Naive thymus-derived CD8-positive, alpha-beta T cell (primary cell): ENCODE measurements at regions not wholly inside any gene's neighbourhood (a gene's known extent, or its start where the extent isn't known, plus 50 kb on each side); places are given as distances from the start of the nearest gene placed in this dataset.
"Not testable (repeated sequence)": the region's sequence is repeated elsewhere in the genome, so short reads cannot be mapped to it uniquely, and the experiment has no call there.

Experiments
- ATAC-seq, 2 donors: fragments of 150-1000 bp; cut with Tn5 transposase in 1 of 2; sonication (Bioruptor Pico), chemical (Tn5 transposase) in 1 of 2; 1 replicate in 1 of 2; 2 replicates in 1 of 2; pipeline ENCODE4 v1.10.0; 2021; ENCODE audit warnings: mild to moderate bottlenecking in 2 of 2, moderate library complexity in 2 of 2
- POLR2A ChIA-PET: fragments of 350-600 bp; sonication (Branson Sonifier 250); formaldehyde crosslinking; loops from one replicate; lab custom pipeline; 2021; ENCODE audit warnings: antibody characterized with exemption; lab: Charles Lee
- DNase-seq, 10 donors: peaks; one replicate each; pipeline versions ENCODE4 v3.0.0 to v3.0.0-alpha.2; 2020 to 2022
- H3K27ac Mint-ChIP-seq, 10 donors: one replicate each; pipeline ENCODE4 v1.8.0; 2020 to 2022; ENCODE audit warnings: mild to moderate bottlenecking in 10 of 10, mixed read lengths in 10 of 10, moderate library complexity in 4 of 10, inconsistent platforms in 1 of 10
- H3K27me3 Mint-ChIP-seq, 5 donors: one replicate each; pipeline ENCODE4 v1.8.0; 2021 to 2022; ENCODE audit warnings: mixed read lengths in 5 of 5
- H3K36me3 Mint-ChIP-seq, 3 donors: one replicate each; pipeline ENCODE4 v1.8.0; 2020 to 2022; ENCODE audit warnings: mixed read lengths in 3 of 3, mild to moderate bottlenecking in 2 of 3, inconsistent platforms in 1 of 3
- H3K4me1 Mint-ChIP-seq, 4 donors: one replicate each; pipeline ENCODE4 v1.8.0; 2021 to 2022; ENCODE audit warnings: mixed read lengths in 4 of 4
- H3K4me3 Mint-ChIP-seq, 10 donors: one replicate each; pipeline ENCODE4 v1.8.0; 2020 to 2022; ENCODE audit warnings: mild to moderate bottlenecking in 10 of 10, mixed read lengths in 10 of 10, moderate library complexity in 6 of 10, inconsistent platforms in 1 of 10
- H3K9me3 Mint-ChIP-seq, 9 donors: one replicate each; pipeline ENCODE4 v1.8.0; 2020 to 2022; ENCODE audit warnings: mixed read lengths in 9 of 9, mild to moderate bottlenecking in 3 of 9, inconsistent platforms in 1 of 9, moderate library complexity in 1 of 9

DNA sequence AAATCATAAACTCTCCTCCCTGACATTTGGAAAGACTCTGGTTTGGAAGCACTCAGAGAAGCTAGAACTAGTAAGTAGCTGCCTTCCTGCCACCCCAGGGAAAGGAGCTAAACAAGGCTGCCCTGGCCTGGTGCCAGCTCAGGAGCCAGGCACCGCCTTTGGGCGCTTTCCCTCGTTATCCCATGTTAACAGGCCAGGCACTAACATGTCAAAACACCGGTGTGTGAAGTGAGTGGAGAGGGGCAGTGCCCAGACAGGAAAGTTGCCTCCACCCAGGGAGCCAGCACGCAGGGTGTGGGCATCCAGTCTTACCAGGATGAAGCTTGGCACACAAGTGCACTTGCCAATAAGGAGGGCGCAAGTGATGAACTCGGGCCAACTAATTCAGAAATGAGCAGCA lies 346.8 kb downstream of the RRAGC start:
- H3K27ac Mint-ChIP-seq: no peak overlapping the region

DNA sequence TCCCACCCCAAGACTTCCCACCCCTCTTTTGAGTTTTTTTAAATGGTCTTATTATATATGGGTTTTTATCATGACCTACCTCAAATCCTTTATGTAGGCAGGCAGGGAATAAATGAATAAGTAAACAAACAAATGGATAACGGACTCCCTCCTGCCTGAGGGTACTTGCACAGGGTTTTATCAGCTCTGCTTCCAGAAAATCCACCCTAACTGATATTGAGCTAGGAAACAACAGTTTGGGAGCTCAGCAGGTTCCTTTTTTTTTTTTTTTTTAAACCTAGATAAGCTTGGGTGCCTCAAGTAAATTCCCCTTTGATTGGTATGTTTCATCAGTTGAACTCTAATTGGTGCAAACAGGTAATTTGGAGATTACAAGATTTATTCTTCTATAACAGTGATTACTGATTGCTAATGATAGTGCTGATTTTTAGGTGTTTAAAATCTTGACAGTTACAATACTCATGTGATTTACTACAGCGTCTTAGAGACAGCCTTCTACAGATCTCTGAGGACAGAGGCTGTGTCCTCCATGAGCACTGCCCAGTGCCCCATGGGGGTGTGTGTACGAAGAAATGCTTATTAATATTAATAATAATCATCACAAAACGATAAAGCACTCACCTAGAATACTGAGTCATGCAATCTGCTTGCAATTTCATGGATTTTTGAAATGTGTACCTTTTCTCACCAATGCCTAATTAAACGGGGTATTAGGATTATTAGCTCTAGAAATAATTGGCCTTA lies 347.4 kb downstream of the RRAGC start:
- POLR2A ChIA-PET: no interaction called here
- H3K36me3 Mint-ChIP-seq: no peaks in the 10 kb centered on the region
- DNase-seq: no peak

More for the DNA sequence above, 346.8 kb downstream of the RRAGC start:
- H3K4me1 Mint-ChIP-seq: peaks cover 0 to 2% (median 0%) of the 10 kb centered on the region in 4 donors
- DNase-seq: no peak
- no peaks in the 10 kb centered on the region for H3K9me3 Mint-ChIP-seq
- no peak for ATAC-seq
- POLR2A ChIA-PET: no interaction called here
- H3K27me3 Mint-ChIP-seq: peaks cover 11 to 49% (median 28%) of the 10 kb centered on the region in 5 donors
- H3K36me3 Mint-ChIP-seq: no peaks in the 10 kb centered on the region
- no peak overlapping the region for H3K4me3 Mint-ChIP-seq

DNA sequence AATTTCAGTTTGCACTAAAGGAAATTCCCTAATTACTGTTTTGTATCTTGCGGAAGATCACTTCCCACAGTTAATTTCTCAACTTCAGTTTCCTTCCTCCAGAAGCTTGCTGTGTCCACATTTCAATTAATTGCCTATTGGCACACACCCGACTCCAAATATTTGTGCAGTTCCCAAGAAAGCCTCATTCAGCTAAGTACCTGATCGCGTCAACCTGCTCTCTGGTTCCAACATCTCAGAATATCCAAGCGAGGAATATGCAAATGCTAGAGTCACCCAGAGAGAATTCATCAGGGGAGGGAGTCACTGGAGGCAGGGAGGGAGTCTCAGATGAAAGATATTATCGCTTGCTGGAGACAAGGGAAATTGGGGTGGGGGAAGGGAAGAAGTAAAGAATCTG lies 351.3 kb downstream of the RRAGC start:
- Mint-ChIP-seq H3K9me3 (no peaks in the 10 kb centered on the region), H3K4me3 (no peak overlapping the region), H3K27ac (no peak overlapping the region), H3K27me3 (peaks cover 23 to 73% (median 40%) of the 10 kb centered on the region in 5 donors), H3K4me1 (peaks cover 0 to 11% (median 3%) of the 10 kb centered on the region in 4 donors), H3K36me3 (no peaks in the 10 kb centered on the region)
- ATAC-seq (no peak), DNase-seq (no peak)
- POLR2A ChIA-PET: no interaction called here

More for the DNA sequence above, 347.4 kb downstream of the RRAGC start:
- no peak overlapping the region for H3K27ac Mint-ChIP-seq
- H3K4me3 Mint-ChIP-seq: no peak overlapping the region
- no peaks in the 10 kb centered on the region for H3K9me3 Mint-ChIP-seq
- peaks cover 11 to 44% (median 28%) of the 10 kb centered on the region in 5 donors for H3K27me3 Mint-ChIP-seq
- peaks cover 0 to 2% (median 0%) of the 10 kb centered on the region in 4 donors for H3K4me1 Mint-ChIP-seq
- no peak for ATAC-seq

DNA sequence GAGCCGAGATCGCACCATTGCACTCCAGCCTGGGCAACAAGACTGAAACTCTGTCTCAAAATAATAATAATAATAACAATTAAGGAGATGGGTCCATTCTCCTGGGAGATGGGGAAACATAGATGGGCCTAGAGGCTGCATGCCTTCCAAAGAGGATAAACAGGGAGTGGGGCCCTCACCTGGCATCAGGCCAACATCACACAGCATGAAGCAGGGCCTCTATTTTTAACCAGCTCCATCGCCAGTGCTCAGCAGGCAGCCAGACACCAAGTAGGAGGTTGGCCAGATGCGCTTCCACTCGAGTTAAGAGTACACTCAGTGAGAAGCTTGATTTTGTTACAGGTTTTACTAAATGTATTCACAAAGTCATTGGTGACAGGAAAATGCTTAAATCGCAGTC lies 352.0 kb downstream of the RRAGC start:
- Mint-ChIP-seq H3K36me3 (no peaks in the 10 kb centered on the region), H3K27ac (no peak overlapping the region), H3K4me1 (peaks cover 0 to 11% (median 3%) of the 10 kb centered on the region in 4 donors), H3K27me3 (peaks cover 23 to 79% (median 41%) of the 10 kb centered on the region in 5 donors), H3K4me3 (no peak overlapping the region), H3K9me3 (no peaks in the 10 kb centered on the region)
- ATAC-seq (no peak), DNase-seq (no peak)
- POLR2A ChIA-PET: no interaction called here

DNA sequence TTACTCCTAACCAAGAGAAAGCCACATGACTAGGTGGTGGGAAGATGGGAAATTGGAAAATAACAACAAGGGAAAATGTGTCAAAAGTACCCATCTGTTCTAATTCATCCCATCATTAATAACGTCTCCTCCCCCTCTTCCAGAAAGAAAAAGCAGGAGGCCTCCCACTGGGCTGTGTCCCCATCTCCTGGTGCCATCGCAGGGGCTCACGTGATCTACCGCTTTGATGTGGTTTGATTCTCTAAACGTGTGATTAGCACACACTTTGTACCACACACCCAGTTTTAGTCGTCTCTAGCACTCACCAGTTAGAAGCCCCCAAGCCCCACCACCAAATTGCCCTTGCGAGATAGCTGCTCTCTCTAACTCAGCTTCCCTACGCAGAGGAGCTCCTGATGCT lies 353.6 kb downstream of the RRAGC start:
- H3K36me3 Mint-ChIP-seq: no peaks in the 10 kb centered on the region
- DNase-seq (no peak), ATAC-seq (no peak)
- H3K9me3 Mint-ChIP-seq: no peaks in the 10 kb centered on the region
- peaks cover 0 to 11% (median 3%) of the 10 kb centered on the region in 4 donors for H3K4me1 Mint-ChIP-seq
- H3K27ac Mint-ChIP-seq: no peak overlapping the region
- H3K27me3 Mint-ChIP-seq: peaks cover 20 to 78% (median 38%) of the 10 kb centered on the region in 5 donors
- POLR2A ChIA-PET: no interaction called here
- no peak overlapping the region for H3K4me3 Mint-ChIP-seq

DNA sequence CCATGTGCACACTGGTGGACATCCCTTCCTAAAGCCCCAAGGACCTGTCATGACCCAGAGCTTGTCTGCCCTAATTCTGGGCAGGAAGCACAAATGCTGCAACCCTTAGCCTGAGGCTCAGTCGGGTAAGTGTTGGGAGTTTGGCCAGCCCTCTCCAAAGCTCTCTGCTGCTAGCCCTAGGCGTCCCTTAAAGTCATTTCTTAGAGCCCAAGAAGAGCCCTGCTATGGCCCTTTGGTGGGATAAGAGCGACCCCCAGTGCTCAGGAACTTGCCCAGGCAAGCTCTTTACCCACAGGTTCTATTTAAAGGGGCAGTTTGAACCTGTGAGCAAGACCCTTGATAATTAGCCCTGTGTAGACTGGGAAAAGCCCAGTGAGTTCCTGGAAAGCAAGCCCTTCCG lies 356.8 kb downstream of the RRAGC start:
- no peaks in the 10 kb centered on the region for H3K9me3 Mint-ChIP-seq
- DNase-seq: no peak
- peaks cover 18 to 68% (median 26%) of the 10 kb centered on the region in 5 donors for H3K27me3 Mint-ChIP-seq
- no peak overlapping the region for H3K27ac Mint-ChIP-seq
- POLR2A ChIA-PET: no interaction called here
- peaks cover 5 to 20% (median 9%) of the 10 kb centered on the region in 4 donors for H3K4me1 Mint-ChIP-seq
- no peak for ATAC-seq
- no peak overlapping the region for H3K4me3 Mint-ChIP-seq
- no peaks in the 10 kb centered on the region for H3K36me3 Mint-ChIP-seq

DNA sequence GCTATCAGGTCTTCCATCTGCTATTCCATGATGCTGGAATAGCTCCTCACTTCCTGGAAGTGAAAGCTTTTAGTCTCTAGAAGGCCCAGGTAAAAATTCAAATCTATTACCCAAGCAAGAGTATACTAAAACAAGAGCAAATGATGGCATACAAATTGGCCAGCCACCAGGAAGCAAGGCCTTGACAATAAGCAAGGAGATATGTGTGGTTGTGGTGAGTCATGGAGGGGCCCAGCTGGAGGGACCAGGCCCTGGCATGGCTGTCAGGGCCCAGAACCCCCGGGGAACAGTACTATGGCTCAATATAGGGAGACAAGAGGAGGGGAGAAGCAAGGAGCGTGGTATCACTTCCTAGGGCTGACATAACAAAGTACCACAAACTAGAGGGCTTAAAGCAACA lies 358.7 kb downstream of the RRAGC start:
- no peak overlapping the region for H3K4me3 Mint-ChIP-seq
- H3K36me3 Mint-ChIP-seq: no peaks in the 10 kb centered on the region
- no peak for DNase-seq
- POLR2A ChIA-PET: no interaction called here
- H3K4me1 Mint-ChIP-seq: peaks cover 5 to 14% (median 7%) of the 10 kb centered on the region in 4 donors
- H3K27me3 Mint-ChIP-seq: peaks cover 15 to 59% (median 20%) of the 10 kb centered on the region in 5 donors
- no peak overlapping the region for H3K27ac Mint-ChIP-seq
- no peak for ATAC-seq
- no peaks in the 10 kb centered on the region for H3K9me3 Mint-ChIP-seq

DNA sequence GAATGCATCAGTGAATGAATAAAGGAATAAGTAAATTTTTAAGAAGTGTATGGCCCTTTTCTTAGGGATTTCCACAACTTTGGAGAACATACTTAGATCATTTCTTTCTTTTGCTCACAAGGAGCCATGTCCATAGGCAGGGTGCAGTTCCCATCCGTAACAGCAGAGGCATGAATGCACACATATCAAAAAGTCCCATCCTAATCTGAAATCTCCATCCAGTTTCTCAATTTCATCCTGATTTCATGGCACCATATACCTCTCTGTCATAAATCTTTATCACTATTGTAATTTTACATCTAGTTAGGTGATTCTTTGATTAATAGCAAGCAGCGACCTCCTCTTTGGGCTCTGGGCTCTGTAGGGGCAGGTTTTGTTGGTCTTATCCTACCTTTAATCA lies 359.2 kb downstream of the RRAGC start:
- no peaks in the 10 kb centered on the region for H3K36me3 Mint-ChIP-seq
- peaks cover 15 to 56% (median 20%) of the 10 kb centered on the region in 5 donors for H3K27me3 Mint-ChIP-seq
- DNase-seq (no peak), ATAC-seq (no peak)
- H3K27ac Mint-ChIP-seq: no peak overlapping the region
- POLR2A ChIA-PET: no interaction called here
- no peak overlapping the region for H3K4me3 Mint-ChIP-seq
- H3K4me1 Mint-ChIP-seq: peaks cover 5 to 13% (median 7%) of the 10 kb centered on the region in 4 donors
- H3K9me3 Mint-ChIP-seq: no peaks in the 10 kb centered on the region

DNA sequence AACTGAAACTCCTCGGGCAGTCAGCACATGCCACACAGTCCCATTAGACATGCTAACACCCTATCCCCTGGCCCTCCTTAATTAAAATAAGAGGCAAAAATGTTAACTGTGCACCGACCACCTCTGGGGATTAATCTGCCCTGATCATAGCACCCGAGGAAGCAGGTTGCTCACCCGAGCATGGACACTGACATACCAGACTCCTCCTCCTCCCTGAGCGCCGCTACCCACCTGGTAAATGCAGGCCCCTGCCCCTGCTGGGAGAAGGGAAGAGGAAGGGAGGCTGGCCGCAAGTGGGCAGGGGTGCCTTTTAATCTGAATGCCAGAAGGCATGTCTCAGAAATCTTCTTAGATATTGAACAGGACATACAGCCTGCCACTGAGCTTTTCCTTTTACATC lies 360.9 kb downstream of the RRAGC start:
- DNase-seq: no peak
- Mint-ChIP-seq H3K4me3 (no peak overlapping the region), H3K4me1 (peaks cover 5 to 13% (median 7%) of the 10 kb centered on the region in 4 donors), H3K27ac (no peak overlapping the region), H3K36me3 (no peaks in the 10 kb centered on the region), H3K9me3 (no peaks in the 10 kb centered on the region), H3K27me3 (peaks cover 10 to 40% (median 15%) of the 10 kb centered on the region in 5 donors)
- POLR2A ChIA-PET: interaction anchor here (0.7 kb wide), 1 partner anchor 25 kb away, joined by 3 read pairs; no protein-coding TSS in a partner anchor
- no peak for ATAC-seq

DNA sequence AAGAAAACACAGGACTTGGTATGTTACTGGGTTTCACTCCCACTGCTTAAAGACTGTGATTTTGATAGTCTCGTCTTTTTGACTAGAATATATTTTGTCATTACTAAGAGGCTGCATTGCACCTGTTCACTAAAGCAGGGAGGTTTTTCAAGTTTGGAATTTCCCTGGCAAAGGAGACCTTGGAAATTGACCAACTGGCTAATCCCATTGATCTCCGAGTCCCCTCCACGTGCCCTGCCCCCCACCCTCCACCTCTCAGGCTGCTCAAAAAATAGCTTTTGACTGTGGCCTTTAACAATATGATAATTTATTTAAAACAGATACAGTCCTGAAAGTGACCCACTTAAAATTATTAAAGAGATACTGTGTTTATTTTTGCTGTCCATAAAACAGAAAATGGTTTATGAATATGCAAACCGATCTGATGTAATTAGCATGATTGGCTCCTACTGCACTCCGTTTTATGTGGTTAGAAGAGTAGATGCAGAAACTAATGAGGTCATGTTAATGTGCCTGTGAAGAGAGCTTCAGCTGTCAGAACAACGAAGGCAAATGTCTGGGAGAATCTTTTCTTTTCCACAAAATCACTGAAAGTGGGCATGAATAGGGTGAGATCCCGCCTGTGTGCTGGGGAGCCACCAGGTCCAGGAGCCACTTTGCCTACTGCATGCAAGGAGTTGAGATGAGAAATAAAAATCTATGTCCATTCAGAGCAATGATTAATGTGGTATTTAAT lies 361.5 kb downstream of the RRAGC start:
- Mint-ChIP-seq H3K9me3 (no peaks in the 10 kb centered on the region), H3K4me3 (no peak overlapping the region), H3K27ac (no peak overlapping the region), H3K4me1 (peaks cover 4 to 13% (median 7%) of the 10 kb centered on the region in 4 donors), H3K36me3 (no peaks in the 10 kb centered on the region), H3K27me3 (peaks cover 6 to 34% (median 11%) of the 10 kb centered on the region in 5 donors)
- ATAC-seq (no peak), DNase-seq (no peak)
- POLR2A ChIA-PET: interaction anchor here (0.7 kb wide), 1 partner anchor 24 kb away, joined by 3 read pairs; no protein-coding TSS in a partner anchor

DNA sequence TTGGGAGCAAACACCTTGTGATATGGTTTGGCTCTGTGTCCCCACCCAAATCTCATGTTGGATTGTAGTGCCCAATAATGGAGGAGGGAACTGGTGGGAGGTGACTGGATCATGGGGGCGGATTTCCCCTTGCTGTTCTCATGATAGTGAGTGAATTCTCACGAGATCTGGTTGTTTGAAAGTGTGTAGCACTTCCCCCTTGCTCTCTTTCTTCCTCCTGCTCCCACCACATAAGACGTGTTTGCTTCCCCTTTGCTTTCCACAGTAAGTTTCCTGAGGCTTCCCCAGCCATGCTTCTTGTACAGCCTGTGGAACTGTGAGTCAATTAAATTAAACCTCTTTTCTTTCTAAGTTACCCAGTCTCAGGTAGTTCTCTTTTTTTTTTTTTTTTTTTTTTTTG lies 366.3 kb downstream of the RRAGC start:
- POLR2A ChIA-PET, DNase-seq, ATAC-seq, H3K9me3 Mint-ChIP-seq, H3K27ac Mint-ChIP-seq, H3K4me1 Mint-ChIP-seq, H3K4me3 Mint-ChIP-seq, H3K36me3 Mint-ChIP-seq: not testable (repeated sequence)
- peaks cover 2 to 24% (median 9%) of the 10 kb centered on the region in 5 donors for H3K27me3 Mint-ChIP-seq

DNA sequence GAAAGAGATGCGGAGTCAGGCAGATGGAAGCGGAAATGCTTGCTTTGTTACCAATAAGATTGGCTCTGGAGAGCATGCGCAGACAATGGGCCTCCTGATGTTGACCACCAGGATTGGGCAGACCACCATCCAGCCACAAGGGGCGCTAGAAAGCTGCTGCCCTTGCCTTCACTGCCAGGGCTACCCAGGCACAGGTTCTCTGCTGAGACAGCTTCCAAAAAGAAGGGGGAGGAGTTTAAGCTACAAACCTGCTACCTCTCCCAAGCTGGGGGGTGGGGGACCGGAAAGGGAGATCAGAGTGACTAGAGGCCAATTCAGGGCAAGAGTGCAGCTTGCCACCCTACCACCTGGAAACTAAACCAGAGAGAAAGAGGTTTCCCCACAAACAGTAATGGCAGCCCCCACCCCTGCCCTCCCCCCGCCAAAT lies 369.7 kb downstream of the RRAGC start:
- peaks cover 6 to 44% (median 18%) of the 10 kb centered on the region in 5 donors for H3K27me3 Mint-ChIP-seq
- ATAC-seq: no peak

More for the DNA sequence above, 369.7 kb downstream of the RRAGC start:
- Mint-ChIP-seq H3K9me3 (no peaks in the 10 kb centered on the region), H3K4me1 (peaks cover 0 to 5% (median 3%) of the 10 kb centered on the region in 4 donors), H3K4me3 (no peak overlapping the region), H3K36me3 (no peaks in the 10 kb centered on the region), H3K27ac (no peak overlapping the region)
- POLR2A ChIA-PET: no interaction called here
- DNase-seq: peak in 8 of 10 donors; percentile 2 to 34 (median 22)
